ENCODE measurements at regions not wholly inside any gene's neighbourhood (a gene's known extent, or its start where the extent isn't known, plus 50 kb on each side); places are given as distances from the start of the nearest gene placed in this dataset.

GRCh38 chr6:74133073-74133472 lies 437.1 kb downstream of the CD109 start:
- TF ChIP-seq CTCF (conservative IDR thresholded peaks at IDR 0.05; ENCODE audit: low read depth, low read length), result no peak
- no peak for TF ChIP-seq EZH2 (IDR thresholded peaks at IDR 0.05; ENCODE audit: low read length, unreplicated experiment)
- TF ChIP-seq EZH2phosphoT487 (IDR thresholded peaks at IDR 0.05; ENCODE audit: borderline replicate concordance, low read length), result no peak
